ENCODE measurements at regions not wholly inside any gene's neighbourhood (a gene's known extent, or its start where the extent isn't known, plus 50 kb on each side); places are given as distances from the start of the nearest gene placed in this dataset.

GRCh38 chr2:123958011-123958410 lies 67.1 kb upstream of the CNTNAP5 start:
- no peaks in the 10 kb centered on the region for H3K27me3 ChIP-seq (ENCODE audit: control insufficient read depth in 2 of 2, insufficient read depth in 2 of 2, low read length in 2 of 2)
- H3K27ac ChIP-seq (ENCODE audit: low read depth, low read length) = no peak overlapping the region
- H3K9me3 ChIP-seq (ENCODE audit: control insufficient read depth in 2 of 3, low read length in 3 of 3) = no peaks in the 10 kb centered on the region
- Mint-ChIP-seq H3K36me3 (no peaks in the 10 kb centered on the region), H3K9me3 (peaks cover 0 to 8% (median 3%) of the 10 kb centered on the region in 11 donors), H3K27ac (no peak overlapping the region), H3K27me3 (no peaks in the 10 kb centered on the region), H3K4me1 (no peaks in the 10 kb centered on the region), H3K4me3 (no peak overlapping the region)
- no peaks in the 10 kb centered on the region for H3K36me3 ChIP-seq (ENCODE audit: control insufficient read depth in 2 of 3, insufficient read depth in 3 of 3, low read length in 3 of 3)
- ATAC-seq = no peak
- ChIA-PET CTCF (no interaction called here), POLR2A (no interaction called here)
- no peak for DNase-seq
- H3K4me1 ChIP-seq (ENCODE audit: control insufficient read depth in 2 of 2, insufficient read depth in 2 of 2, low read length in 2 of 2) = no peaks in the 10 kb centered on the region
- H3K4me3 ChIP-seq (ENCODE audit: low read length) = no peak overlapping the region
- intact Hi-C loops (cut with micrococcal nuclease) = no loop called here

- POLR2A ChIA-PET = no interaction called here
- H3K27ac Mint-ChIP-seq = no peak overlapping the region
- H3K4me1 ChIP-seq (ENCODE audit: control insufficient read depth in 2 of 2, insufficient read depth in 2 of 2, low read length in 2 of 2) = no peaks in the 10 kb centered on the region
- H3K27me3 ChIP-seq (ENCODE audit: control insufficient read depth in 2 of 2, insufficient read depth in 2 of 2, low read length in 2 of 2) = no peaks in the 10 kb centered on the region
- CTCF ChIA-PET = no interaction called here
- no peak for ATAC-seq
- no peak overlapping the region for H3K4me3 ChIP-seq (ENCODE audit: low read length)
- H3K27ac ChIP-seq (ENCODE audit: low read depth, low read length) = no peak overlapping the region
- intact Hi-C loops (cut with micrococcal nuclease) = no loop called here
- no peak overlapping the region for H3K4me3 Mint-ChIP-seq
- peaks cover 0 to 10% (median 4%) of the 10 kb centered on the region in 11 donors for H3K9me3 Mint-ChIP-seq
- no peaks in the 10 kb centered on the region for H3K36me3 Mint-ChIP-seq
- H3K4me1 Mint-ChIP-seq = no peaks in the 10 kb centered on the region
- no peaks in the 10 kb centered on the region for H3K9me3 ChIP-seq (ENCODE audit: control insufficient read depth in 2 of 3, low read length in 3 of 3)
- no peak for DNase-seq
- no peaks in the 10 kb centered on the region for H3K36me3 ChIP-seq (ENCODE audit: control insufficient read depth in 2 of 3, insufficient read depth in 3 of 3, low read length in 3 of 3)
- no peaks in the 10 kb centered on the region for H3K27me3 Mint-ChIP-seq
Observed at GRCh38 chr2:123961576-123961975, 63.5 kb upstream of the CNTNAP5 start.

- Histone ChIP-seq H3K4me1 (ENCODE audit: control insufficient read depth in 2 of 2, insufficient read depth in 2 of 2, low read length in 2 of 2) (no peaks in the 10 kb centered on the region), H3K27ac (ENCODE audit: low read depth, low read length) (no peak overlapping the region), H3K9me3 (ENCODE audit: control insufficient read depth in 2 of 3, low read length in 3 of 3) (no peaks in the 10 kb centered on the region), H3K4me3 (ENCODE audit: low read length) (no peak overlapping the region), H3K36me3 (ENCODE audit: control insufficient read depth in 2 of 3, insufficient read depth in 3 of 3, low read length in 3 of 3) (no peaks in the 10 kb centered on the region), H3K27me3 (ENCODE audit: control insufficient read depth in 2 of 2, insufficient read depth in 2 of 2, low read length in 2 of 2) (no peaks in the 10 kb centered on the region)
- H3K9me3 Mint-ChIP-seq = peaks cover 0 to 21% (median 3%) of the 10 kb centered on the region in 11 donors
- intact Hi-C loops (cut with micrococcal nuclease) = no loop called here
- ChIA-PET POLR2A (no interaction called here), CTCF (no interaction called here)
- H3K27me3 Mint-ChIP-seq = no peaks in the 10 kb centered on the region
- ATAC-seq = no peak
- no peaks in the 10 kb centered on the region for H3K4me1 Mint-ChIP-seq
- no peak for DNase-seq
- H3K4me3 Mint-ChIP-seq = no peak overlapping the region
- no peak overlapping the region for H3K27ac Mint-ChIP-seq
- no peaks in the 10 kb centered on the region for H3K36me3 Mint-ChIP-seq
Observed at GRCh38 chr2:123971564-123972318, 53.3 kb upstream of the CNTNAP5 start.

Data from naive thymus-derived CD4-positive, alpha-beta T cell (primary cell).